Fibroblast of lung (primary cell): ENCODE measurements at regions not wholly inside any gene's neighbourhood (a gene's known extent, or its start where the extent isn't known, plus 50 kb on each side); places are given as distances from the start of the nearest gene placed in this dataset.

Experiments
- DNase-seq, 2 donors: peaks; one replicate each; pipeline versions ENCODE4 v3.0.0 to v3.0.0-alpha.2; 2010; ENCODE audit warnings: low read depth in 2 of 2
- H2AFZ ChIP-seq: 2 replicates; pipeline ENCODE4 v1.5.1; 2012; ENCODE audit warnings: low read length, control low read depth, inconsistent platforms
- H3K27ac ChIP-seq: 2 replicates; pipeline ENCODE4 v1.5.1; 2011; ENCODE audit warnings: low read length, control low read depth; ENCODE audit not compliant: insufficient read depth
- H3K27me3 ChIP-seq: 2 replicates; pipeline ENCODE4 v1.5.1; 2011; ENCODE audit warnings: mild to moderate bottlenecking, low read length; ENCODE audit not compliant: control insufficient read depth, insufficient read depth
- H3K36me3 ChIP-seq: 2 replicates; pipeline ENCODE4 v1.5.1; 2011; ENCODE audit warnings: low read length; ENCODE audit not compliant: control insufficient read depth, insufficient read depth
- H3K4me1 ChIP-seq: 2 replicates; pipeline ENCODE4 v1.5.1; 2011; ENCODE audit warnings: low read length; ENCODE audit not compliant: control insufficient read depth, insufficient read depth; ENCODE audit errors: extremely low read depth
- H3K4me2 ChIP-seq: 2 replicates; pipeline ENCODE4 v1.5.1; 2011; ENCODE audit warnings: low read length, control low read depth; ENCODE audit not compliant: insufficient read depth; ENCODE audit errors: extremely low read depth
- H3K4me3 ChIP-seq, 4 experiments: fragments of 200-600 bp in 1 of 4; sonication (generic) in 1 of 4; replicated peaks in 1 of 4; 2 replicates each; pipeline ENCODE4 v1.5.1; 2011 to 2016; ENCODE audit warnings: low read length in 4 of 4, low read depth in 3 of 4, mild to moderate bottlenecking in 3 of 4, control low read depth in 2 of 4, inconsistent platforms in 1 of 4, mixed read lengths in 1 of 4; ENCODE audit not compliant: insufficient read depth in 1 of 4; ENCODE audit errors: control extremely low read depth in 1 of 4
- H3K79me2 ChIP-seq: 2 replicates; pipeline ENCODE4 v1.5.1; 2012; ENCODE audit warnings: mild to moderate bottlenecking, low read length, inconsistent platforms; ENCODE audit not compliant: control insufficient read depth, insufficient read depth
- H3K9ac ChIP-seq: 2 replicates; pipeline ENCODE4 v1.5.1; 2011; ENCODE audit warnings: mild to moderate bottlenecking, low read length, control low read depth; ENCODE audit not compliant: insufficient read depth
- H3K9me3 ChIP-seq: 2 replicates; pipeline ENCODE4 v1.5.1; 2012; ENCODE audit warnings: low read depth, low read length; ENCODE audit not compliant: control insufficient read depth, insufficient read depth
- H4K20me1 ChIP-seq: 2 replicates; pipeline ENCODE4 v1.5.1; 2011; ENCODE audit warnings: low read length; ENCODE audit not compliant: control insufficient read depth, insufficient read depth; ENCODE audit errors: extremely low read depth
- EZH2 ChIP-seq: IDR thresholded peaks from 2 replicates; pipeline ENCODE4 v1.5.1; 2012; ENCODE audit warnings: low read length, control low read depth, mild to moderate bottlenecking; ENCODE audit errors: missing control alignments
- TF ChIP-seq, protein P1 (sequence below), 2 donors: IDR thresholded peaks in 1 of 2; conservative IDR thresholded peaks in 1 of 2; 1 replicate in 1 of 2; 2 replicates in 1 of 2; pipeline ENCODE4 v1.5.1; 2011 to 2012; ENCODE audit warnings: low read length in 2 of 2, control low read depth in 1 of 2, inconsistent platforms in 1 of 2, low read depth in 1 of 2, mild to moderate bottlenecking in 1 of 2

DNA sequence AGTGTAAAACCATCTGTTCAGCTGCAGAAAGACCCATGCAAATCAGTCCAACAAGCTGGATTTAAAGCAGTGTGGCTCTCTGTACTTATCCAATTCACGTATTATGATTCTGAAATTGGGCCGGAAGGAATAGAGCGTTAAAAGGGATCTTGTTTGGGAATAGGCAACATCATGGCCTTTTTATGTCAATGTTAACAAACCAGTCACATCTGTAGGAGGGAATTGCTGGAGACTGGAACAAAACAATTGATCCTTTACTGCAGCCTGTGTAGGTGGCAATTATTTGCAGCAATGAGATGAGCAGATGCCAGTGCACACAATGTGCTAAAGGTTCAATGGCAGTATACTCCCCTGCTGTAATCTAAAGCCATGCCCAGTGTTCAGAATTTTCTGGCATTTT, 887.4 kb upstream of the ROBO1 start:
- no peaks in the 10 kb centered on the region for H3K4me1 ChIP-seq
- no peaks in the 10 kb centered on the region for H3K36me3 ChIP-seq
- H3K9me3 ChIP-seq = no peaks in the 10 kb centered on the region
- H3K27me3 ChIP-seq = no peaks in the 10 kb centered on the region
- H3K9ac ChIP-seq = no peak overlapping the region
- H3K27ac ChIP-seq = no peak overlapping the region
- TF ChIP-seq, protein P1, sequence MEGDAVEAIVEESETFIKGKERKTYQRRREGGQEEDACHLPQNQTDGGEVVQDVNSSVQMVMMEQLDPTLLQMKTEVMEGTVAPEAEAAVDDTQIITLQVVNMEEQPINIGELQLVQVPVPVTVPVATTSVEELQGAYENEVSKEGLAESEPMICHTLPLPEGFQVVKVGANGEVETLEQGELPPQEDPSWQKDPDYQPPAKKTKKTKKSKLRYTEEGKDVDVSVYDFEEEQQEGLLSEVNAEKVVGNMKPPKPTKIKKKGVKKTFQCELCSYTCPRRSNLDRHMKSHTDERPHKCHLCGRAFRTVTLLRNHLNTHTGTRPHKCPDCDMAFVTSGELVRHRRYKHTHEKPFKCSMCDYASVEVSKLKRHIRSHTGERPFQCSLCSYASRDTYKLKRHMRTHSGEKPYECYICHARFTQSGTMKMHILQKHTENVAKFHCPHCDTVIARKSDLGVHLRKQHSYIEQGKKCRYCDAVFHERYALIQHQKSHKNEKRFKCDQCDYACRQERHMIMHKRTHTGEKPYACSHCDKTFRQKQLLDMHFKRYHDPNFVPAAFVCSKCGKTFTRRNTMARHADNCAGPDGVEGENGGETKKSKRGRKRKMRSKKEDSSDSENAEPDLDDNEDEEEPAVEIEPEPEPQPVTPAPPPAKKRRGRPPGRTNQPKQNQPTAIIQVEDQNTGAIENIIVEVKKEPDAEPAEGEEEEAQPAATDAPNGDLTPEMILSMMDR (conservative IDR thresholded peaks at IDR 0.05 in 1 of 2, IDR thresholded peaks at IDR 0.05 in 1 of 2; ENCODE audit: low read depth in 1 of 2, low read length in 2 of 2) = no peak
- no peak for TF ChIP-seq EZH2
- no peak for DNase-seq
- no peaks in the 10 kb centered on the region for H4K20me1 ChIP-seq
- H3K4me2 ChIP-seq = no peak overlapping the region
- no peak overlapping the region for H2AFZ ChIP-seq
- no peak overlapping the region for H3K4me3 ChIP-seq
- H3K79me2 ChIP-seq = no peaks in the 10 kb centered on the region

DNA sequence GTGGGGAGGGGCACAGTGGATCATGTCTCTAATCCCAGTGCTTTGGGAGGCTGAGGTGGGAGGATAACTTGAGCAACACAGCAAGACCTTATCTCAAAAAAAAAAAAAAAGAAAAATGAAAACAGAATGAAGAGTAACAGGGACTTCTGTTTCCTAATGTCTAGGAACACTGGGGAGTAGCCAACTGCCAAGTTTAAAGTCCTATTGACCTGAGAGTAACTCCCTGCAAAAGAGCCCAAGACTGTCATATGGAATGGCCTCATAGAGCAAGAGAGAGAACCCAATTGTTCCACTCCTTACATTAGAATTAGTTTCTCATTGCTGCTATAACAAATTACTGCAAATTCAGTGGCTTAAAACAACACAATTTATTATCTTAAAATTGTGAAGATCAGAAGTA, 881.4 kb upstream of the ROBO1 start:
- no peak overlapping the region for H3K27ac ChIP-seq
- no peaks in the 10 kb centered on the region for H3K79me2 ChIP-seq
- no peak for DNase-seq
- H3K4me2 ChIP-seq = no peak overlapping the region
- H4K20me1 ChIP-seq = no peaks in the 10 kb centered on the region
- TF ChIP-seq, protein P1 (conservative IDR thresholded peaks at IDR 0.05 in 1 of 2, IDR thresholded peaks at IDR 0.05 in 1 of 2; ENCODE audit: low read depth in 1 of 2, low read length in 2 of 2) = no peak
- TF ChIP-seq EZH2 = no peak
- H3K9ac ChIP-seq = no peak overlapping the region
- no peaks in the 10 kb centered on the region for H3K4me1 ChIP-seq
- H2AFZ ChIP-seq = no peak overlapping the region
- H3K4me3 ChIP-seq = no peak overlapping the region
- no peaks in the 10 kb centered on the region for H3K36me3 ChIP-seq
- H3K27me3 ChIP-seq = no peaks in the 10 kb centered on the region
- no peaks in the 10 kb centered on the region for H3K9me3 ChIP-seq

DNA sequence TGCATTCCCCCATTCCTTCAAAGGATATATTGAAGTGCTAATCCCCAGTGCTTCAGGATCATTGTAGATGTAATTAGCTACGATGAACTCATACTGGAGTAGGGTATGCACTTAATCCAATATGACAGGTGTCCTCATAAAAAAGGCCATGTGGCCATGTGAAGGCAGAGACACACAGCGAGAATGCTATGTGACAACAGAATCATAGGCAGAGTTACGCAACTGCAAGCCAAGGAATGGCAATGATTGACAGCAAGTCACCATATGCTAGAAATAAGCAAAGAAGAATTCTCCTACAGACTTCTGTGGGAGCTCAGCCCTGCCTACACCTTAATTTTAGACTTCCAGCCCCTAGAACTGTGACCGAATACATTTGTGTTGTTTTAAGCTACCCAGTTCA, 875.6 kb upstream of the ROBO1 start:
- H3K4me1 ChIP-seq = no peaks in the 10 kb centered on the region
- H2AFZ ChIP-seq = no peak overlapping the region
- no peaks in the 10 kb centered on the region for H3K36me3 ChIP-seq
- no peak overlapping the region for H3K9ac ChIP-seq
- TF ChIP-seq, protein P1 (conservative IDR thresholded peaks at IDR 0.05 in 1 of 2, IDR thresholded peaks at IDR 0.05 in 1 of 2; ENCODE audit: low read depth in 1 of 2, low read length in 2 of 2) = no peak
- TF ChIP-seq EZH2 = no peak
- H4K20me1 ChIP-seq = no peaks in the 10 kb centered on the region
- no peak for DNase-seq
- no peak overlapping the region for H3K4me2 ChIP-seq
- no peak overlapping the region for H3K27ac ChIP-seq
- no peaks in the 10 kb centered on the region for H3K27me3 ChIP-seq
- H3K9me3 ChIP-seq = no peaks in the 10 kb centered on the region
- no peaks in the 10 kb centered on the region for H3K79me2 ChIP-seq
- no peak overlapping the region for H3K4me3 ChIP-seq
